ENCODE measurements at regions not wholly inside any gene's neighbourhood (a gene's known extent, or its start where the extent isn't known, plus 50 kb on each side); places are given as distances from the start of the nearest gene placed in this dataset.

DNA sequence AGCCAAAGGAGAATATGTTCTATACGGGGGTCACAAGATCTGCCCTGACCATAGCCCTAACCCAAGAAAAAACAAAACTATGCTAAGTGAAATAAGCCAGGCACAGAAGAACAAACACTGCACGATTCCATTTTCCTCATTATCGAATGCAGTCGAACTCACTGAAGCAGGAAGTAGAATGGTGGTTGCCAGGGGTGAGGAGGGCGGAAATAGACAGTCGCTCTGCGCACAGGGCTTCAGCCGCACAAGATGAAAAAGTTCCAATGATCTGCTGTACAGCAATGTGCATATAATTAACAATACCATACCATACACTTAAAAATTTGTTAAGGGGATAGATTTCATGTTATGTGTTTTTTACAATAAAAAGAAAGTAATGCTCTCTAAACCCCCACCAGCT, 257.7 kb downstream of the TXNL1 start:
- no peak for DNase-seq (ENCODE audit: low spot score)

DNA sequence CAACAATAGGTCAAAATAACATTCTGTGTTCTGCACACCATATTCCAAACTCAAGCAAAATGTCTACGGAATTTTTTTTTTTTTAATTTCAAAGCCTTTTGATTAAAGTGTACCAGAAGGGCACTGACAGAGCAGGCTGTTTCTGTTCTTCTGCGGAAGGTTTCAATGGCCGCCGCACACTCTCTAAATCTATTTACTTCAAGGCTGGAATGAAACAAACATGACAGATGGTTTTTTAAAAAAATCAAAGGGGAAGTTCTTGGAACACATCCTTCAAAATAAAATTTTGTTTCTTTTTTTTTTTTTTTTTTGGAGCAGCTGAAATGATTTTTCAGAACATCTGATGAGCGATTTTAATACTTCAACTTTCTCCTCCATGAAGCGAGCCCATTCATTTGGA, 259.1 kb downstream of the TXNL1 start:
- no peak for DNase-seq (ENCODE audit: low spot score)

DNA sequence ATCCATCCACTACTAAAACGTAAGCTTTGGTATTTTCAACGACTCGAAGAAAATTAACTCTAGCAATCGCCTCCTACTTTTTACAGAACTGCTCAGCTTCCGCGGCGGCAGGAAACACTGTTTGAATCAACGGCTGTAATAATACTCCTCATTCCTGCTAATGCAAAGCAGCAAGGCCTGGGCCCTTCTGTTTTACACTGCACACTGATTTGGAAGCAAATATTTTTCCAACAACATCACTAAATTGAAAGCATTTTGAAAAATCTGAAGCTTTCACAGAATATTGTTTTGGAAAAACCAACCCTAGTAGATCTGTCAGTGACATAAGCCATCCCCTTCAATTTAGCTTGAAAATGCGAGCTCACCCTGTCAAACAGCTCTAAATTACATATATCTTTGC, 261.2 kb downstream of the TXNL1 start:
- no peak for DNase-seq (ENCODE audit: low spot score)

DNA sequence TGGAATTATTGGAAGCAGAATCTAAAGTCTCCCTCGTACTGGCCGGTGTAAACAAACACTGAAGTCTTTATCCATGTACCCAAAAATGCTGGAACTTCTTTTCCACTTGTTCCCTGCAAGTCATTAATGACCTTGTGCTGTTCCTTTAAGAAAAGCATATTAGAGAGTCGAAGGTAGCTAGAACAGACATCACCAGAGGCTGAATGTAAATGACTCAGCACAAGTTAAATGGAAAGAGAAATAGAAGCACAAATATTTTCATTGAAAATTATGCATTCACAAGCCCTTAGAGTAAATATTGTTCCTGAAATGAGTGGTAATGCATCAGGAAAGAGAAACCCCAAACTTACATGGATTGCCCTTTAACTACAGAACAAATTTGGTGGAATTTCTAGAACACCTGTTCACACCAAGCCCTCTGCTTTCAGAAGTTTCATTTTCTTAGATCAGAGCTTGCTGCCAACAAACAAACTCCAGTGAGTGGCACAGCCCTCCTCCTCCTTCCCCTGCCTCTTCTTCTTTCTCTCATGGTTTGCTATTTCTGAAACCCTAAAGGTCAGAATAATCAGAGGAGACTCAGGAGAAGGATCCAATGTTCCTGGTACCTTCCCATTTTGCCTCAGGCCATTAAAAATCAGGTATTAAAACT, 264.3 kb downstream of the TXNL1 start:
- peak; percentile 8 for DNase-seq (ENCODE audit: low spot score)

DNA sequence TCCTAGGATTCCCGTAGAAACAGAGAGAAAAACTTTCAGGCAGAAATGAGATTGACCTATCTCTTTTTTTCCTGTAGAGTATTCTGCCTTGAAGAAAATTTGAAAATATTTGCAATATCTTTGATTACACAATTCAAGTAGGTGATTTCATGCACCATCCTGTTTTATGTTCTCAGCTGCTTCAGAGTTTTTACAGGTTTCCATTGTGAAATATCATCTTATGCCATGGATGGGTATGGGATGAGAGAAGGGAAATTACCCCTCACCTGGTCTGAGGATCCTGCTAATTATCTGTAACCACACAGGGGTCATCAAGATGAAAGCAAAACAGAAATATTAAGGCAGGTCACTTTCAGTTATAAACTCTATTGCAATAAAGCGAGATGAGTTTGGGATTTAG, 264.8 kb downstream of the TXNL1 start:
- DNase-seq (ENCODE audit: low spot score): no peak

DNA sequence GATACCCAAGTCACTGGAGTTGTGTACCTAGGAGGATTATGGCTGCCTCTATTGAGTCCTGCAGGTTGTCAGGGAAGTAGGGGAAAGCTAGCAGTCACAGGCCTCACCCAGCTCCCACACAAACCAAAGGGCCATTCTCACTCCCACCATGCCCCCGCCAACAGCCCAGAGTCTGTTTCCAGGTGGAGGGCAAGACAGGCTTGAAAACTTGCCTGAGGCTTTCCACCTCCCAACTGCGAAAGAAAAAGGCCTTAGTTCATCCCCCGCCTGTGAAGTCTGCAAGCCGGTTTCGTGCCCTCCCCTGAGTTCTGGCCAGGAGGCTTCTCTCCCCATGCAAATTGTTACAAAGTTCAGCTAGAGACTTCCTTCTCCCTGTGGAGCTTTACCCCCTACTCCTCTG, 270.3 kb downstream of the TXNL1 start:
- DNase-seq (ENCODE audit: low spot score): no peak

DNA sequence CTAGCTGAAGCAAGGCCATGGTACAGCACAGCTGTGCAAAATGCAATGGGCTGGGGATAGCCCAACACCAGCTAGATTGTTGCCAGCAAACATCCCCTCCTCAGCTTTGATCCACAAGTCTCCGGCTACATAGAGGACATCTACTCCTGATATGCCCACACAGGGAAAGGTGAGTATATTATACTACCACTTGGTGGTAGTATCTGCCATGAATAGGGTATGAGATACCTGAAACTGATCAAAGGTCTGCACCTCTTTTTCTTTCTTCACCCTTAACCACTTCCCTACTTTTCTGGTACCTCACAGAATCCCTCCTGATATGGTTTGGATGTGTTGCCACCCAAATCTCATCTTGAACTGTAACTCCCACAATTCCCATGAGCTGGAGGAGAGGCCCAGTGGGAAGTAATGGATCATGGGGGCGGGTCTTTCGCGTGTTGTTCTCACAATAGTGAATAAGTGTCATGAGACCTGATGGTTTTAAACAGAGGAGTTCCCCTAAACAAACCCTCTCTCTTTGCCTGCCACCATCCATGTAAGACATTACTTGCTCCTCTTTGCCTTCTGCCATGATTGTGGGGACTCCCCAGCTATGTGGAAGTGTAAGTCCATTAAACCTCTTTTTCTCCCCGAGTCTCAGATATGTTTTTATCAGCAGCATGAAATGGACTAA, 279.6 kb downstream of the TXNL1 start:
- DNase-seq (ENCODE audit: low spot score): no peak

DNA sequence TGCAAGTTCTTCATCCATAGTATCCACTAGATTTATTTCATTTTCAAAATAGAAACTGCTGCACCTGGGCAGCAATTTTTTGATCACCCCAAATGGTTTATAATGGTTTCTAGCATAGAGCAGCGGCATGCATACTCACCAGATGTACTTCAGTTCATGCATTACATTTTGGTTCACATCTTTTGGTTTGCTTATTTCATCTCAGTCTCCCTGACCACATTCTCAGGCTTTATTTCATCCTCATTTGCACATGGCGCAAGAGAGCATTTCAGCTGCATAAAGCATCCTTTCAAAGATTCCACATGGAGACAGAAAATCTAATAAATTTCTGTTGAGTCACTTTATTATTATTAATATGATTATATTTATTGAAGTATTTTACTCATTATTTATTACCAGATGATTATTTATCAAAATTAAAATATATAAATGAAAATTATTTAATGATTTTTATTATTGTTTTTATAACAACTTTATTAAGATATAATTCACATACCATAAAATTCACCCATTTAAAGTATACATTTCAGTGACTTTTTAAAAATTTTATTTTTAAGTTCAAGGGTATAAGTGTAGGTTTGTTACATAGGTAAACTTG, 284.6 kb downstream of the TXNL1 start:
- no peak for DNase-seq (ENCODE audit: low spot score)

DNA sequence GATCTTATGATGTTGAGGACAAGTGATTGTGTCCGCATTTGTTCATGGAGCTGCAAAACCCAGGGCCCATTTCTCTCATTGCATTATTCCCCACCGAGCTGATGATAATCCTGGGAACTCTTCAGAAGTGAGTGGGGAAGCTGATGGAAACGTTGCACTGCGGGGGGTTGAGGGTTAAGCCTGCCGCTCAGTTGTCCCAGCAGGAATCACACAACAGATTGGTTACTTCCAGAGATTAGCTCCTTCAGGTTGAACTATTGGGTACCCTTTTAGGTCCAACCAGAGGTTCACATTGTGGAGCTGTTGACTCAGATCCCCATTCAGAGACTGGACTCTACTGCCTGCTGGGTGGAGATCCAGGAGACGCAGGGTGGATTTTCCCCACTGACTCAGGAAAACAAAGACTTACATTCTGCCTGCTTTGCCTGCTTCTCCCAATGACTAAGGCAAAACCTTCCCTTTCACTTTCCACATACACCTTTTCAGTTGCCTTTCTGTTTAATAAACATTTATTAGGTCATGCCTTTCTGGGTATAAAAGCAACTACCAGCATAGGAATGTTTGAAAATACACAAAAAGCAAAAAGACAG, 286.4 kb downstream of the TXNL1 start:
- no peak for DNase-seq (ENCODE audit: low spot score)

DNA sequence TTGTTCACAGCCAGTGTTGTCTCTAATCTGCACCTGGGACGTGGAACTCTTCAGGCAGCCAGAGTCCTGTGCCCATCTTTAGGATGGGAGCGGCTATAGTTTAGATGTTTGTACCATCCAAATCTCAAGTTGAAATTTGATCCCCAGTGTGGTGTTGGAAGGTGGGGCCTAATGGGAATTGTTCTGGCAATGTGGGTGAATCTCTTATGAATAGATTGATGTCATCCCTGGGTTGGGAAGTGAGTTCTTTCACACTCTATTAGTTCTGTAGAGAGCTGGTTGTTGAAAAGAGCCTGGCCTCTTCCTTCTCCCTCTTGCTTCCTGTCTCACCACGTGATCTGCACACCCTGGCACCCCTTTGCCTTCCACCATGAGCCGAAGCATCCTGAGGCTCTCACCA, 300.9 kb downstream of the TXNL1 start:
- no peak for DNase-seq (ENCODE audit: low spot score)

DNA sequence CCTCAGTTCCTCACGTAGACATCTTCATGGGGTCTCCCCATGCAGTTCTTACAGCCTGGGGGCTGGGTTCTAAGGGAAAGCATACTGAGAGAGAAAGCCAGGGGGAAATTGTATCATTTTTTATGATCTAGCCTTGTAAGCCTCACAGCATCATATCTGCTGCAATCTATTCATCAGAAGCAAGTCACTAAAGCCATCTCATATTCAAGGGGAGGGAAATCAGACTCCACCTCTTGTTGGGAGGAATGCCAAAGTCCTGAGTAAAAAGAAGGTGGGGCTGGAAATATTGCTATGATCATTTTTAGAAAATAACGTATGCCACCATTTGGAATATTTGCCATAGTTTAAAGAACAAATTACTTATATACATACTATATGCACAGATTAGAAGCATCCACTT, 304.6 kb downstream of the TXNL1 start:
- DNase-seq (ENCODE audit: low spot score): no peak

DNA sequence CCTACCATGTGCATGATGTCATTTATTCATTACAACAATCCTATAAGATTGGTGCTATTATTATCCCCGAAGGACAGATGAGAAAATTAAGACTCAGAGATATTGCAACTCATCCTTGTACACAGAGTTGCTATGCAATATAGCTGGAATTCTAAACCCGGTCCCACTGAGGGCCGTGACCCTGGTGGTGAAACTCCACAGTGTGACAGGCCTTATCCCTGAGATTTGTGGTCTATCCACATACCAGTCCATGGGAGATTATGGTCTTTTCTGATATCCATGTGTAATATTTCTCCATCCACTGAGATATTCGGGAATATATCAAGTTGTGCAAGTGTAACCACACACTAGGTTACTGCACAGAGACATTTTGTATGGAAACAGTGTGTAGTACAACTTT, 305.2 kb downstream of the TXNL1 start:
- DNase-seq (ENCODE audit: low spot score): no peak

DNA sequence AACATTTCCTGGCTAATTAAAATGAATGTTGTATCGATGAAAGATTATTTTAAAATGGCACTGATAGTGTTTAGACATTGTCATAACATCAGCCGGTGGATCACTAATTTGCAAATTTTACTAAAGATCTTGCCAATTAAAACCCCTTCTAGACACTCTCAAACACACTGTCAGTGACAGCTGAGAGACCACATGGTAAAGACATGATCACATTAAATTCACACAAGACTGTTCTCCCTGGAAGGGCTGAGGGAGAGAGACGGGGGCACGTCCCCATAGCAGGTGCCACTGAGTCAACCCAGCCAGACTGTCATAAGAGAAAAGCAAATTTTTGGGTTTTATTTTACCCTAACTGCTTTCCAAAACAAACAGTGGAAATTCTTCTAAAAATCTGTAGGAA, 306.0 kb downstream of the TXNL1 start:
- DNase-seq (ENCODE audit: low spot score): no peak

DNA sequence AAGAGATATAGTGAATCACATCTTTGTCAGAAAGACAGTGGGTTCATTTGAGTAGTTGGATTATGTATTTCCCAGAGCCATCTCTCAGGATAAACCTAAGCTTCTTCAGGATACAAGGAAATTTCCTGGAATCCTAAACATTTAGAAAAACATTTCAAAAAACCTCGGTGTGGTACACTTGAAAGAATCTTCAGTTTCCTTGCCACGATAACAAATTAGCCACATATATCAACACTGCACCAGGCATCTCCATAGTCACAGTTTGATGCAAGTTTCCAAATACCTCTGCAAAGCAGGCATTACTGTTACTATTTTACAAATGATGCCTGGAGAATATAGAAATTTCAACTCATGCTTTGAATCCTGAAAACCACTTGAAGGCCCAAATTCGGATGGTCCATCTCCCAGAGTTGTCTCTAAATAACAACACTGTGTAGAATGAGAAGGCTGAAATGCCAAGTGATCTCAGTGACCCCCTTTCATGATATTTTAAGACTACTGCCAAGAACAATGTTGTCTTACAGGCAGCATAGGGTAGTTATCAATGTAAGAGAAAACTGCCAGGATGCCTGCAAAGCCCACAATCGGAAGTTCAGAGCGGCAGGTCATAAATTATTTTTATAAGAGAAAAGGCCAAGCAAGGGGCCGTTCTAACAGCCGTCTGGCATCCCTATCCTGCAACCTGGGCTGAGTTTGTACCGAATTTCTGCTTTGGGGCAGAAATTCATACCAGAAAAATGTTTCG, 307.9 kb downstream of the TXNL1 start:
- no peak for DNase-seq (ENCODE audit: low spot score)

DNA sequence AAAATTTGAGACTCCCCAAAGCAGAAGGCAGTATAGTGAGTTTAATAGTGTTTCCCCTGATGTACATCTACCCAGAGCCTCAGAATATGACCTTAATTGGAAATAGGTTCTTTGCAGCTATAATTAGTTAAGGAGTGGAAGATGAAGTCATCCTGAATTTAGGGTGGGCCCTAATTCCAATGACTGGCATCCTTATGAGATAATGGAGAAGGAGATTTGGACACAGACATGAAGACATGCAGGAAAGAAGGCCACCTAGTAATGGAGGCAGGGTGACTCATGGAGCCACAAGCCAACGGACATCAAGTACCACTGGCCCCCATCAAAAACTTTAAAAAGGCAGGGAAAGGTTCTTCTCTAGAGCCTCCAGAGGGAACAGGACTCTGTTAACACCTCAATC, 308.9 kb downstream of the TXNL1 start:
- DNase-seq (ENCODE audit: low spot score): no peak

DNA sequence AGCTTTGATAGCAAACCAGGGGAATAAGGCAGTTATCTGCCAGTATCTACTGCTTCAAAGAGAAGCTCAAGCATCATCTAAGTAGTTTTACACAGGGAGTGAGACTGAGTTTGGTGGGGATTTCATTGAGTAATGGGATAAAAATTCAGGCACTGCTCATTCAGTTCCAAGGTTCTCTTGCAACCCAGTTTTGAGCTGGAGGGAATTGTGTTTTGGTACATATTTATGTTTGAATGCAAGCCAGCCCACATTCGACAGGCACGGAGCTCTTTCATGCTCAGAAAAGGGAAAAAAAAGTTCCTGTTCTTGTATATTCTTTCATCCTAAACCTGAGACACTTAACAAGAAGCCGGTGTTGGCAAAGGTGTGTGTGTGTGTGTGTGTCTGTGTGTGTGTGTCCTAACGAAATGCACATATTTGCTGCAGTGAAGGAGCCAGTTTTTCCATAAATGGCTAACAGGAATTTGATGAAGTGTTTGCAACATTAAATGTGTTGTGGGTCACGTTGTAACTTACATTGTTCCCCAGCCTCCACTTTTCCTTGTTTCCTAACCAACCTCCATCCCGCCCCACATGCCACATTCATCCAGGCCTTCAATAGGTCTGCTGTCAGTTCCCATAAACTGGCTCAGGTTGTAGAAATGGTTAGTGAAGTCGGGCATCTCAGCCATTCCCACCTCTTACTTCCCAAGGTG, 311.1 kb downstream of the TXNL1 start:
- DNase-seq (ENCODE audit: low spot score): no peak

DNA sequence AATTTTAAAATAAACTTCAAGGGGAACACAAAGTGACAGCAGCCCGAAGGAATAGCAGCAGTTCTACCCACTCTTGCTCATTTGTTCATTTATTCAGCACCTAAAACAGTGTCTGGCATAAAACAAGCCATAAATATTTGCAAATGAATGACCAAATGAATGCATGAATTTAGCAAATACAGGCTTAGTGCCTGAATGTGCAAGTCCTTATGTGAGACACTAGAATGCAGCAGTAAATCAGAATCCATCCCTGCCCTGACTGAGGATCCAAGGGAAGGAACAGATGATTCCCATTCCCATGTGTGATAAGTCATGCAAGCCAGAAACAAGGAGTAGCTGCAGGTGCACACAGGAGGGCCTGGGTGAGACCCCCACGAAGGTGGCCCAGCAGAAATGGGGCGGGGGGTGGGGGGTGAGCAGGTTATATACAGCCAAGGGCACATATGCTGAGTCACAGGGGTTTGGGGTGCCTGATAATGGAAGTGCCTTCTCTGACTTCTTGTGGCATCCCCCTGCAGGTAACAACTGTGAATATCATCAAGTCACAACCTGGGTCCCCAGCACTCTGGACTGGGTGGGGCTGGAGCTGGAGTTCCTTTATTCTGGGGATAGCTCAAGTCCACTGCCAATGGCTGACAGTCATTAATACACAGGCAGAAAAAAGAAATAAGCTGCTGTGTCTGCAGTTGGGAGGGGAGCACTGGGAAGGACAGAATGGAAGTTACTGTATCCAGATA, 311.9 kb downstream of the TXNL1 start:
- DNase-seq (ENCODE audit: low spot score): no peak

DNA sequence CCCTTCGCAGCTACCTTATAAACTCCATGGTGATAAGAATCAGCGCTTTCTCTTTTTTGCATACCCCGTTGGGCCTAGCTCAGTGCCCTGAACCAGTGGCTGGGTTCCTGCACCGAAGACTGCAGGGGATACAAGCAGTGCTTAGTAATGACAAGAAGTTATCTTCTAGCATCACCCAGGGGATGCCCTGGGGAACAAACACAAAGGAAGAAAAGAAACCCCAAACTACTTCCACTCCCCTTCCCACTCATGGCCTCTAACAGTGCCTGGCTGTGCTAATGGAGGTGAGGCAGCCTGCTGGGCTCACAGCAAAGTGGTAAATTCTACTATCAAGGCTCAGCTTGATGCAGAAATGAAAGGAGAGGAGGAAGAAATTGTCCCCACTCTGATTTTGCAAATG, 314.7 kb downstream of the TXNL1 start:
- no peak for DNase-seq (ENCODE audit: low spot score)

DNA sequence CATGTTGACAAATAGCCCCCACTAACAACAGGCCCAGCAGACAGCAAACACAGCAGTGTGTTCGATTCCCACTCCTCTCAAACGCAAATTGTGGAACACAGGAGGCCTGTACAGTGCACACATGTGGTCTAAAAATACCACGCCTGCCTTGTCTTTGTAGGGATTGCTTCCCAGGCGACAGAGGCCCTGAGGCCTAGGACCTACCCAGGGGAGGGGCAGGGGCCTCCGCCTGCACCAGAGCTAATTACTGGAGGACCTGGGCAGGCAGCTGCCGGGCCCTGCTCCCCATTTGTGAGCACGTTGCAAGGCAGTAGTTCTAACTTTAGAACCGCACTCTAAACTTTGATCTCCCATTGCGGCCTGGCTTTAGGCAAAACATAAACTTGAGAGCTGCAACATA, 316.0 kb downstream of the TXNL1 start:
- DNase-seq (ENCODE audit: low spot score): no peak

DNA sequence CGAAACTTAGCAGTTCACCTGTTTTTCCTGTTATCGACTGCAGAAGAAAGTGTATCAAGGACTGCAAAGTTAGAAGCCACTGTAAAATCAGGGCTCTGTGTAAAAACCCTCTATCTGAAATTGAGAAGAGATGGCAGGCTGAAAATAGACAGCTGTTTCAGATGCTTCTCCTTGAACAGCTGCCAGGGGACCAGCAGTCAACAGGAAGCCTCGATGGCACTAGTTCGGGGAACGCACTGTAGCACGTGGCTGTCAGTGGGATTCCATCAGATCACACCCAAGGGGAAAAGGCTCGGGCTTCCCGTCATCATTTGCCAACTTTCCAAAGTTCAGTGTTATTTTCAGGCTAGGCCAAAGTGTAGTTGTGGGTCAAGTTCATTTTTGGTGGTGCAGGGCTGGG, 316.9 kb downstream of the TXNL1 start:
- DNase-seq (ENCODE audit: low spot score): no peak

DNA sequence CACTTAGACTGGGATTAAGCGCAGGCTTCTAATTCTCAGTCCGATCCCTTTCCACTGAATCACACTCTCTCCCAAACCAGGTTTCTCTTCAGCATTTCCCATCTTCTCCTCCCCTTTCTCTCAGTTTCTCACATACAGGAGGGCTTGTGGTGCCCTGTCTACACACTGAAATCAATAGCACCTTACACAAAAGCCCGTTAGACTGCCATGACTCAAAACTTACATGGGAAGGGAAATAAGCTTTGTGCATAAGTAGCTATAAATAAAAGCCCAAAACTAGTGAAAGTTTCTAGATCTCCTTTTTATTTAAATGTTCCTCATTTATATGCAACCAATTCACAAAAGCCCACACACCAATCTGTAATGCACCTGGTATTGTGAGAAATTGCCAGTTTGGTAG, 318.4 kb downstream of the TXNL1 start:
- DNase-seq (ENCODE audit: low spot score): no peak

Measured in hepatic stellate cell (primary cell).